ENCODE measurements at regions not wholly inside any gene's neighbourhood (a gene's known extent, or its start where the extent isn't known, plus 50 kb on each side); places are given as distances from the start of the nearest gene placed in this dataset.
A peak's percentile ranks its signal among the peaks of the same experiment; 100 is the strongest.

GRCh38 chr11:13881226-13881905 lies 81.2 kb upstream of the SPON1 start:
- no peak overlapping the region for H3K4me3 ChIP-seq (ENCODE audit: low read depth, low read length)
- no peak overlapping the region for H2AFZ ChIP-seq (ENCODE audit: insufficient read depth, low read length, poor library complexity)
- H2BK12ac ChIP-seq (ENCODE audit: low read length), result no peak overlapping the region
- H4K91ac ChIP-seq (ENCODE audit: low read depth, low read length), result no peak overlapping the region
- no peak overlapping the region for H3K9ac ChIP-seq (ENCODE audit: low read length)
- H3K9me3 ChIP-seq (ENCODE audit: insufficient read depth, low read depth, low read length), result no peaks in the 10 kb centered on the region
- H3K4me1 ChIP-seq (ENCODE audit: control insufficient read depth in 1 of 2, insufficient read depth in 2 of 2, low read length in 2 of 2), result peaks cover 0 to 4% of the 10 kb centered on the region in 2 experiments
- H3K23ac ChIP-seq (ENCODE audit: low read length), result no peak overlapping the region
- H3K18ac ChIP-seq (ENCODE audit: low read length), result no peak overlapping the region
- no peak overlapping the region for H3K4me2 ChIP-seq (ENCODE audit: low read length)
- no peaks in the 10 kb centered on the region for H3K36me3 ChIP-seq (ENCODE audit: control insufficient read depth in 1 of 2, insufficient read depth in 2 of 2, low read length in 2 of 2)
- H4K8ac ChIP-seq (ENCODE audit: low read depth, low read length), result no peak overlapping the region
- no peaks in the 10 kb centered on the region for H3K79me2 ChIP-seq (ENCODE audit: control insufficient read depth, insufficient read depth, low read length, poor library complexity)
- no peak overlapping the region for H3K27ac ChIP-seq (ENCODE audit: low read depth, low read length)
- no peak overlapping the region for H2BK5ac ChIP-seq (ENCODE audit: low read depth, low read length, poor library complexity)
- DNase-seq, result no peak
- H4K12ac ChIP-seq (ENCODE audit: low read depth, low read length), result no peak overlapping the region
- no peaks in the 10 kb centered on the region for H3K79me1 ChIP-seq (ENCODE audit: low read length)
- H2AK5ac ChIP-seq (ENCODE audit: low read length), result no peak overlapping the region
- no peak overlapping the region for H2BK120ac ChIP-seq (ENCODE audit: insufficient read depth, low read length, poor library complexity)
- H3K14ac ChIP-seq (ENCODE audit: low read length), result no peak overlapping the region
- no peak overlapping the region for H3K4ac ChIP-seq (ENCODE audit: low read depth, low read length)
- H3K27me3 ChIP-seq (ENCODE audit: insufficient read depth, low read length), result no peaks in the 10 kb centered on the region
- no CpG with 5 or more reads among the region's 10 CpGs for WGBS (ENCODE audit: extremely low coverage, insufficient coverage, insufficient read length)

GRCh38 chr11:13883042-13883441 lies 79.5 kb upstream of the SPON1 start:
- Histone ChIP-seq H3K4ac (ENCODE audit: low read depth, low read length) (no peak overlapping the region), H4K12ac (ENCODE audit: low read depth, low read length) (no peak overlapping the region)
- no CpG with 5 or more reads among the region's 4 CpGs for WGBS (ENCODE audit: extremely low coverage, insufficient coverage, insufficient read length)

GRCh38 chr11:13883589-13883988 lies 78.9 kb upstream of the SPON1 start:
- Histone ChIP-seq H2BK12ac (ENCODE audit: low read length) (no peak overlapping the region), H4K91ac (ENCODE audit: low read depth, low read length) (no peak overlapping the region), H3K9me3 (ENCODE audit: insufficient read depth, low read depth, low read length) (peaks cover 1% of the 10 kb centered on the region), H3K79me1 (ENCODE audit: low read length) (no peaks in the 10 kb centered on the region), H3K18ac (ENCODE audit: low read length) (no peak overlapping the region), H2AFZ (ENCODE audit: insufficient read depth, low read length, poor library complexity) (no peak overlapping the region), H2AK5ac (ENCODE audit: low read length) (no peak overlapping the region), H4K12ac (ENCODE audit: low read depth, low read length) (no peak overlapping the region), H3K4ac (ENCODE audit: low read depth, low read length) (no peak overlapping the region), H3K4me2 (ENCODE audit: low read length) (no peak overlapping the region), H2BK5ac (ENCODE audit: low read depth, low read length, poor library complexity) (no peak overlapping the region), H3K27me3 (ENCODE audit: insufficient read depth, low read length) (no peaks in the 10 kb centered on the region), H4K8ac (ENCODE audit: low read depth, low read length) (no peak overlapping the region), H3K23ac (ENCODE audit: low read length) (no peak overlapping the region), H3K9ac (ENCODE audit: low read length) (no peak overlapping the region), H3K27ac (ENCODE audit: low read depth, low read length) (no peak overlapping the region), H3K4me1 (ENCODE audit: control insufficient read depth in 1 of 2, insufficient read depth in 2 of 2, low read length in 2 of 2) (no peaks in the 10 kb centered on the region), H3K79me2 (ENCODE audit: control insufficient read depth, insufficient read depth, low read length, poor library complexity) (no peaks in the 10 kb centered on the region), H3K4me3 (ENCODE audit: low read depth, low read length) (peak overlapping the region; percentile 28), H2BK120ac (ENCODE audit: insufficient read depth, low read length, poor library complexity) (no peak overlapping the region), H3K36me3 (ENCODE audit: control insufficient read depth in 1 of 2, insufficient read depth in 2 of 2, low read length in 2 of 2) (no peaks in the 10 kb centered on the region), H3K14ac (ENCODE audit: low read length) (no peak overlapping the region)
- no peak for DNase-seq
- WGBS (ENCODE audit: extremely low coverage, insufficient coverage, insufficient read length), result no CpG with 5 or more reads among the region's 6 CpGs

More at GRCh38 chr11:13883042-13883441, 79.5 kb upstream of the SPON1 start:
- Histone ChIP-seq H3K27ac (ENCODE audit: low read depth, low read length) (no peak overlapping the region), H3K27me3 (ENCODE audit: insufficient read depth, low read length) (no peaks in the 10 kb centered on the region), H3K79me2 (ENCODE audit: control insufficient read depth, insufficient read depth, low read length, poor library complexity) (no peaks in the 10 kb centered on the region), H3K18ac (ENCODE audit: low read length) (no peak overlapping the region), H2BK12ac (ENCODE audit: low read length) (no peak overlapping the region), H2AFZ (ENCODE audit: insufficient read depth, low read length, poor library complexity) (no peak overlapping the region), H3K9ac (ENCODE audit: low read length) (no peak overlapping the region), H3K4me3 (ENCODE audit: low read depth, low read length) (no peak overlapping the region), H2AK5ac (ENCODE audit: low read length) (no peak overlapping the region), H2BK5ac (ENCODE audit: low read depth, low read length, poor library complexity) (no peak overlapping the region), H4K8ac (ENCODE audit: low read depth, low read length) (no peak overlapping the region), H3K14ac (ENCODE audit: low read length) (no peak overlapping the region), H3K23ac (ENCODE audit: low read length) (no peak overlapping the region), H4K91ac (ENCODE audit: low read depth, low read length) (no peak overlapping the region), H3K36me3 (ENCODE audit: control insufficient read depth in 1 of 2, insufficient read depth in 2 of 2, low read length in 2 of 2) (no peaks in the 10 kb centered on the region), H2BK120ac (ENCODE audit: insufficient read depth, low read length, poor library complexity) (no peak overlapping the region), H3K4me2 (ENCODE audit: low read length) (no peak overlapping the region), H3K4me1 (ENCODE audit: control insufficient read depth in 1 of 2, insufficient read depth in 2 of 2, low read length in 2 of 2) (no peaks in the 10 kb centered on the region), H3K9me3 (ENCODE audit: insufficient read depth, low read depth, low read length) (peaks cover 1% of the 10 kb centered on the region), H3K79me1 (ENCODE audit: low read length) (no peaks in the 10 kb centered on the region)
- no peak for DNase-seq

DNA sequence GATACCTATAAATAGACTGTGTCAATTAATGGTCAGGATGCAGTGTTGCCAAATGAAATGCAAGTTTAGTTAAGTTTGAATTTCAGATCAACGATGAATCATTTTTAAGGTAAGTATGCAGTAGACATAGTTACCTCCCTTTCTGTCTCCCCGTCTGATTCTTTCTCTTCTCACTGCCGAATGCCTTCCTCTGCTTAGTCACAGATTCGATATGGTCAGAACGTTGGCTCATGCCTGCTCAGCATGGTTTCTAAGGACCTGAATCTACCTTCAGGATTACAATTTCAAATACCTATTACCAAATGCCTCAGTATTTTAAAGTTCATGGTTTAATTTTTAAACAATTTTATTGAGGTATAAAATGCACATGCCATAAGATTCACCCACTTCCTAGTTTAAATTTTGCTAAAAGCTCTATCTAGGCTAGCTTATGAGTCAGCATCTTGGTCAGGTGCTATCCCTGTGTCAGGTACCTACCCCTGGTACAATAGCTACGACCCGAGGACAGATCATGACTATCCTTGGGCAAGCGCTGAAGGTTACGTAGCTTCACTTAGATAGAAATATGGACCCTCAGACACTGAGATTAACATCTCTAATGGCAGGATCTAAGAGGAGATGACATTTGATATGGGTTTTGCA lies 78.2 kb upstream of the SPON1 start:
- Histone ChIP-seq H3K14ac (ENCODE audit: low read length) (no peak overlapping the region), H4K12ac (ENCODE audit: low read depth, low read length) (no peak overlapping the region), H3K18ac (ENCODE audit: low read length) (no peak overlapping the region), H3K9ac (ENCODE audit: low read length) (no peak overlapping the region), H3K79me2 (ENCODE audit: control insufficient read depth, insufficient read depth, low read length, poor library complexity) (no peaks in the 10 kb centered on the region), H3K27ac (ENCODE audit: low read depth, low read length) (no peak overlapping the region), H3K4me3 (ENCODE audit: low read depth, low read length) (no peak overlapping the region), H2BK12ac (ENCODE audit: low read length) (no peak overlapping the region), H2AFZ (ENCODE audit: insufficient read depth, low read length, poor library complexity) (no peak overlapping the region), H3K23ac (ENCODE audit: low read length) (no peak overlapping the region), H3K36me3 (ENCODE audit: control insufficient read depth in 1 of 2, insufficient read depth in 2 of 2, low read length in 2 of 2) (no peaks in the 10 kb centered on the region), H3K4me2 (ENCODE audit: low read length) (no peak overlapping the region), H3K4ac (ENCODE audit: low read depth, low read length) (no peak overlapping the region), H4K8ac (ENCODE audit: low read depth, low read length) (no peak overlapping the region), H2AK5ac (ENCODE audit: low read length) (no peak overlapping the region), H2BK5ac (ENCODE audit: low read depth, low read length, poor library complexity) (no peak overlapping the region), H3K27me3 (ENCODE audit: insufficient read depth, low read length) (no peaks in the 10 kb centered on the region), H3K79me1 (ENCODE audit: low read length) (no peaks in the 10 kb centered on the region), H4K91ac (ENCODE audit: low read depth, low read length) (no peak overlapping the region), H2BK120ac (ENCODE audit: insufficient read depth, low read length, poor library complexity) (no peak overlapping the region), H3K4me1 (ENCODE audit: control insufficient read depth in 1 of 2, insufficient read depth in 2 of 2, low read length in 2 of 2) (no peaks in the 10 kb centered on the region), H3K9me3 (ENCODE audit: insufficient read depth, low read depth, low read length) (peaks cover 1% of the 10 kb centered on the region)
- peak; percentile 54 to 69 for DNase-seq
- WGBS (ENCODE audit: extremely low coverage, insufficient coverage, insufficient read length), result no CpG with 5 or more reads among the region's 9 CpGs
